ENCODE measurements at regions not wholly inside any gene's neighbourhood (a gene's known extent, or its start where the extent isn't known, plus 50 kb on each side); places are given as distances from the start of the nearest gene placed in this dataset.
"Not testable (repeated sequence)": the region's sequence is repeated elsewhere in the genome, so short reads cannot be mapped to it uniquely, and the experiment has no call there.

DNA sequence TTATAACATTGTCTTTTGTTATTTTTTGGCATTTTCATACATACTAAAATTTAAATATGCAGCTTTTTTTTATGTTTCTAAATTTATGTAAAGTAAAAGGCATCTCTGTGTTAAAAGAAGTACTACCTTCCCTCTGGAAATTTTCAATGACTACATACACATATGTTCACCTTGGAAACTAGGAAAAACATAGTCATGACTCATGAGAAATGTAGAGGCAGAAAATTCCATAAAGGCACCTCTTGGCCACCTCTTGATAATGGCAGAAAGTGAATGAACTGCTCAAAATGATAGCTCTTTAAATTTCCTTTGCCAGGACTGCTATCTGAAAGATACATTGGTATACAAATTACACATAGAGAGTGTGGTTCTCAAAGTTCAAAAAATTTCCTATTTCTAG lies 889.1 kb upstream of the ZEB2 start:
- DNase-seq, result peak; percentile 22

DNA sequence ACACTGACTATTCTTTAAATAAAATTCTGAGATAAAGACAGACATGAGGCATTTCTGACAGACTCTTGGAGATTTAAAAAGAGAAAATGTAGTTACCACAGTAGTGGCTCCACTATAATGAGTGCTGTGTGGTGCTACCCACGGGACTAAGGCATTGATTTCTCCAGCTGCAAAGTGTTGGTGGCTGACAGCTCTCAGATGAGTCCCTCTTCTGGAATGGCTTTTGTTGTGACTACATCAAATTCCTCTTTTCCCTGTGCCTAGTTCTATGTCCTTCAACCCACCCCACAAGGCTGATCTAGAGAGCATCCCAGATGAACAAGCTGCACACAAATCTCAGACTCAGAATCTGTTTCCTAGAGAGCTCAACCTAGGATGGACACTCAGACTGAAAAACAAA lies 884.8 kb upstream of the ZEB2 start:
- DNase-seq, result no peak

DNA sequence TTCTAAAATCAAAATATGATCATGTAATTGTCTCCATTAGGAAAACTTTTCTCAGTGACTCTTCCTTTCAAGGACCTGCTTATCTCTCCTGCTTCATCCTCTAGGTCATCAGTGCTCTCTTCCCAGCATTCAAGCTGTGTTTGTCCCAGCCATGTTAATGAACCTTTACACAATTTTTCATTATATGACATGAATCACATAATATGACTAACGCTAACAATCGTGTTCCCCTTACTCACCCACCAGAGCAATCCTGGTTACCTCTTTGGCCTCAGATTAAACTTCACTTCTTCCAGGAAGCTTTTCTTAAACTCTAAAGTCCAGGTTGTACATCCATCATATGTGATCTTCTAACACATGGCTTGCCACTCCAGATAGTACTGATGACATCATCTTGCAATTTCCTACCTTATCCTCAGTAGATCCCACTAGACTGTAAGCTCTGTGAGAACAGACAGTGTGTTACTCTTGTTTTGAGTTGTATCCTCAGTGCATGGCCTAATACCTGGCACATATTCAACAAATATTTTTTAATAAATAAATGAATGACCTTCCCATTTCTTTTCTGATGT lies 882.9 kb upstream of the ZEB2 start:
- DNase-seq, result peak; percentile 23

DNA sequence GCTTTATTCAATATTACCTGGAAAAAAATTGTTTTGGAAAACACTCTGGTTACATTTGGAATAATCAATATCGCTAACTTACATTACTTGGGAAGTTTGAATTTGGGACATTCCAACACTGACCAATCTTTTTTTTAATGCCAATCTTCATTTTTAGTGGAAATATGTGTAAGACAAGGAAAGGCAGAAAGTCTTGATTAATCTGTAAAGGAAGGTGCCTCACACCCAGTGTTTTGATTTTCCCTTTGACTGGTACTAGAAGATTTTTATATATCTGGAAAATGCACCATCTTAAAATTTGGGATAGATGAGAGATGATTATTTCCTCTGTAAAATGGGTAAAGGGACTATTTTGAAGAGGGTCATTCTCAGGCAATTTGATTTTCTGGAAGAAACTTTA lies 879.2 kb upstream of the ZEB2 start:
- DNase-seq, result no peak

DNA sequence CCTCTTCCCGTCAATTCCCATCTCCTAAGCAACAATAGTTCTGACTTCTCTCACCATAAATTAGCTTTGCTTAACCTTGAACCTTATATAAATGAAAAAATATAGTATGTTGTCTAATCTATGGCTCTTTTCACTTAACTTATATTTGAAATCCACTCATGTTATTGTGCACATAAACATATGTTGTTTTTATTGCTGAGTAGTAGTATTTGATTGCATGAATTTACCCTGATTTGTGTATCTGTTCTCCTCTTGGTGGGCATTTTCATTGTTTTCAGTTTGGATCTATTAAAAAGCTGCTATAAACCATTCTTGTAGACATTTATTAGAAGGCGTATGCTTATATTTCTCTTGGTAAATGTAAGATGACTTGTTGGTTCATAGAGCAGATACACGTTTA lies 874.3 kb upstream of the ZEB2 start:
- DNase-seq, result no peak

DNA sequence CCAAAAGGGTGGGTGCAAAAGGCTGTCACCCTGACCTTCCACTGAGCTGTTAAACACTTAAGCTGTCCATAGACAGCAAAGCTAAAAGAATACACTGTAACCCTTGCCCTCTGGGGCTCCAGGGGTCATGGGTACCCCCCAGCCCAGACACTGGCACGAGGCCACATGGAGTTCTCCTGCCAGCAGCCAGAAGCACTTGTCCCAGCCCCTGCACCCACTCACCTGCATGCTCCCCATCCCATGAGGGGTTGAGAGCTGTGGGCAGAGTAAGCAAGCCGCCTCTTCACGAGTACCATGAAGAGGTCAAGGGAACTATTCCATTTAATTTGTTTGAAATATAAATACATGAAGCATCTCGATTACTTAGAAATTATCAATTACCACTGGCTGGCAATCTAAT lies 867.1 kb upstream of the ZEB2 start:
- no peak for DNase-seq

DNA sequence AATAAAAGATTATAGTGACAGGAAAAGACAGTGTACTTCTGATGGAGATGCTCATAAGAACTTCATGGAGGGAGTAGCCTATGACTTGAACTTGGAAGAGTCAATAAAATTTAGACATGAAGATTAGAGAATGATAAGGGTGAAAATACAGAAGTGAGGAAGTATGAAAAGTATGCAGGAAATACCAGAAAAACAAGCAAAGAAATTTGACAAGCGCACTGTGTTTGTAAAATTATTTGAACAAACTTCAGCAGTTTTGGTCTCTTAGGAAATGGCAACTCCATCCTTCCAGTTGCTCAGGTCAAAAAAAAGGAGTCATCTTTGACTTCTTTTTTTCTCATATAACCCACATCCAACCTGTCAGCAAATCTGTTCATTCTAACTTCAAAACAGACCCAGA lies 864.0 kb upstream of the ZEB2 start:
- no peak for DNase-seq

DNA sequence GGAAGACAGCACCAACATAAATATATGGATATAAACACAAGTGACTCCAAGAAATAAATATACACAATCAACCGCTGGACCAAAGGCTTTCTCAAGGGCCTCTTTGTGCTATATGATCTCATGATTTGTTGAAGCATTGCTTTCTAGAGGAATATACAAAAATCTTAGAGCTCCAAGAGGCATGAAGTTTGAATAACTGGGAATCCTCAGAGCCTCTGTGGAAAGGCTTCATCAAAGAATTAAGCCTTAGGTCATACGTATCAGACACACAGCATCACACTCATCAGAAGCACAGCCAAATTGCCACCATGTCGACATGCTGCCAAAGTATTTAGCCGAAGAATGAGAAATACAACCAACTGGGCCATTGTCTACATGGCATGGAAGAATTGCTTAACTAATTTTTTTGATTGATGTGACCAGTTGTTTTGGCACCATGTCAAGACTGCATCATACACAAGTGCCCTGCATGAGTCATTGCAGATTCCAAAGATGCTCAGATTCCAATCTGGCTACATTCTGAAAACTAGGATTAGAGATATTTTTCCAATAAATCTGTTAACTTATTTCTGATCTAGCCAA lies 860.6 kb upstream of the ZEB2 start:
- DNase-seq, result peak; percentile 84

DNA sequence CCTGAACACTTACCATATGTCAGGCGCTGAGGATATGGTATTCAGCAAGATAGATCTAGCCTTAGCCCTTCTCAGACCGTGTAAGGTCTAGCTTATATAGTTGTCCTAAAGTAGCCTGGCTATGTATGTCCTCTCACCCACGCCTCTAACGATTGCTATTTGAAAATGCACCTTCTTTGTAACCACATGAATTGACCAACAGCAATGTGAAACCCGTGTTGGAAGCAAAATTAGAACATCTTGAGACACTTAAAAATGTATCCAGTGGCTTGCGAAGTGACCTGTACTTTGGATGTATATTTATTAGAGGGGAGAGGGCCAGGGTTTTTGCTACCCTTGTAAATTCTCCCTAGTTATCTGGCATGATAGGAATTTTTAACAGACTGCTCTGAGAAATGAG lies 860.0 kb upstream of the ZEB2 start:
- DNase-seq, result no peak

DNA sequence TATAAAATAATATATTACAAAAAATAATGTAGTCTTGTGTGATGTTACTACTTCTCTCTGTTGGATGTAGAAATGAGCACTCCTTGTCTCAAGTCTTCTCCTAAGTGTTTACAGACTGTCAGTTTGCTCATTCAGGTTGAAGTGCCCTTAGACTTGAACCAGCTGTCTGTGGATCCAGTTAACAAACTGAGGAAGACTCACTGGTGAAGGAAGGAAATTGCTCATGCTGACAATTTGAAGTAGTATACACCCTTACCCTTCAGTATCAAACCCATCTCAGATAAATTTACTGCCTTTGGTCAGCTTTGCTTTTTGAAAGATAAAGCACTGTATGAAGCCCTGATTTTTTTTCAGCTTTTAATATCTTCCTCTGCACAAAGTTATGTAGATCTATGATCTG lies 854.2 kb upstream of the ZEB2 start:
- no peak for DNase-seq

DNA sequence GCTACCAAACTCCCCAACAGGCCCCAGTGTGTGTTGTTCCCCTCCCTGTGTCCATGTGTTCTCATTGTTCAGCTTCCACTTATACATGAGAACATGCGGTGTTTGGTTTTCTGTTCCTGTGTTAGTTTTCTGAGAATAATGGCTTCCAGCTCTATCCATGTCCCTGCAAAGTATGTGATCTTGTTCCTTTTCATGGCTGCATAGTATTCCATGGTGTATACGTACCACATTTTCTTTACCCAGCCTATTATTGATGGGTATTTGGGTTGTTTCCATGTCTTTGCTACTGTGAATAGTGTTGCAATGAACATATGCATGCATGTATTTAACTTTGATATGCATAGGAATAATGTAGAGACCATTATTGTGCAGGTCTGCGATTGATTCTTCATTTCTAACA lies 847.4 kb upstream of the ZEB2 start:
- DNase-seq, result not testable (repeated sequence)

DNA sequence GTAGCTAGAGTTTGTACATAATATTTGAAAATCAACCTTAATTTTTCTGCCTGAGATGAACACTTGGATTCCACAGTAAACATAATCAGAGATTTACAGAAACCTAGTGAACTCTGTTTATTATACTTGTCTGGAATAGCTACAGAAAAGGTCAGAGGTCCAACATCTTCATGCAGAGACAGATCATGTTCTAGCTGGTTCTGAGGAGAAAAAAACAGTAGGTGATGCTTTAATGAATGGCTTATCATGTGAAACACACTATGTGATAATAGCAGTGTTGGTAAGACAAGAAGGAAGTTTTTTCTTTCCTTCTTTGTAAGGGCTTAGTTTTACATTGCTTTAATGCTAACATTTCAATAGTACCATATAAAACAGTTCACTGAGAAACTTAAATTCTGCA lies 846.4 kb upstream of the ZEB2 start:
- DNase-seq, result no peak

DNA sequence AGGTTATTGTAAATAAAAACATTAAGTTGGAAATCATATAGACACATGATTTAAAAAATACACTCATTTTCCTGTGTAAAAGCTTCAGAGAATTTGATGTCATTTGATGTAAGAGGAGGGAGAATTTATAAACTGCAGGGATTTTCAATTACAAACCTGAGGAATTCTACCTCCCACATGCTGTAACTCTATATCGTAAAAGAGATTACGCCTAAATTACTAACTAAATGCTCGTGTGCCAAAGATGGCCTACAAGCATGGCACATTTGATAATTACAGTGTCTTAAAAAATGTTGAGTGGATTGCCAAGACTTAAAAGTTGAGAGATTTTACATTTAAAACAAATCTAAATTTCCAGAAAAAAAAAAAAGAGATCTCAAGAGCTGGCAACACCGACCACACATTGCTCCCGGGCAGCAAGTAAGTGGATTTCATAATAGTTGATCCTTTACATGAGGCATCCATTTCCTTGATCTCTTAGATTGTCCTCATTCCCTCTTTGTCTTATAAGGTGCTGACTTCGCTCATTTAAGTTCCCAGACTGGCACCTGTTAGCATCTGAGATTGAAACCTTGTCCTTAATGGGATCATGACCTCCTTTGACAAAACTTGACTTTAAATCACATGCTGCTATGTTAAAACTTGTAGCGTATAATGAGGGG lies 840.3 kb upstream of the ZEB2 start:
- DNase-seq, result no peak

DNA sequence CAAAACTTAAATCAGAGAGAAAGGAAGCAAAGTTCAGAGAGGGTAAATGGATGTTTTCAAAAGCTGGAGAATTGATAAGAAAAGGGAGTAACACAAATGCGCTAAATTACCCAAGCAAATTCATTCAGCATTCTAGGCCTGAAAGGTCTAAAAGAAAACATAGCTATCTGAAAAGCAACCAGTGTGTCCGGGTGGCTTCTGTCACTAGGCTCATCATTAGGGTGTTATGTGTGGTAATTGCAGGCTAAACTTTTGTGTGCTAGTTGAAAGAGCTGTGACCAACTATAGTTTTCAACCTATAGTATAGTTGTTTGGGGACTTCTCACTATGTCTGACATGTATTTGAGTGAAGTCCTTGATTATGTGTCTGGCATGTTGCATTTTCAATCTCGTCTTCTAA lies 839.6 kb upstream of the ZEB2 start:
- no peak for DNase-seq

DNA sequence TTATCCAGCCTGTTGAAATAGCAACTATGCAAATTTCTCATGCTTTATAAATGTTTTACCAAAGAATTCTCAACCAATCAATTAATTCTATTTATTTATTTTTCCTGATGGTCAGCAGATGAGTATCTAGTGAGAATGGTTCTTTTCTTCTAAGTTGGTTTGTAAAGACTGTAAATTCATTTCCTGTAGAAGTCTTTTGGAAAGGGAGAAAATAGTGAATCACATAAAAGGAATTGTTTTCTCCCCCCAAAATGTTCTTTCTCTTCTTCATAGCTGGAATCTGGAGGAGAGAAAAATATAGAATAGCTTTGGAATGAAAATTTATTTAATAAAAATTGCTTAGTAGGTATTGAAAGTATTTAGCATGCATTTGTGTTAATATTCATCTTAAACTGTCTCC lies 836.1 kb upstream of the ZEB2 start:
- DNase-seq, result peak; percentile 66

DNA sequence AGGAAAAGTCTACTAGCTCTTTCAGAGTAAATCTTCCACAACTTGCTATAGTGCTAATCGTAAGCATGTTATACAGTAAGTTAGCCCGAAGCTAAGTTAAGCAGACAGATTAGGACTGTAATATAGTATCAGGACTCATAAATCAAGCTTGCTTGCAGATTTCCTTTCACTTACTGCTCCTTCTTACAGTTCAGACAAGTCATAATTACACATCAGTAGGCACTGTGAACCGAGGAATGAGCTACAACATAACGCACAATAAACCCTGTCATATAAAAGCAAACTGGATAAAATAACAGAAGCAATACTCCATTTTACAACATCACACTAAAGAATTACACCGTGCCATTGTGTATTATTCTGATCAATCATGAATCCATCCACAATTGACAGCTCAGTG lies 832.6 kb upstream of the ZEB2 start:
- no peak for DNase-seq

DNA sequence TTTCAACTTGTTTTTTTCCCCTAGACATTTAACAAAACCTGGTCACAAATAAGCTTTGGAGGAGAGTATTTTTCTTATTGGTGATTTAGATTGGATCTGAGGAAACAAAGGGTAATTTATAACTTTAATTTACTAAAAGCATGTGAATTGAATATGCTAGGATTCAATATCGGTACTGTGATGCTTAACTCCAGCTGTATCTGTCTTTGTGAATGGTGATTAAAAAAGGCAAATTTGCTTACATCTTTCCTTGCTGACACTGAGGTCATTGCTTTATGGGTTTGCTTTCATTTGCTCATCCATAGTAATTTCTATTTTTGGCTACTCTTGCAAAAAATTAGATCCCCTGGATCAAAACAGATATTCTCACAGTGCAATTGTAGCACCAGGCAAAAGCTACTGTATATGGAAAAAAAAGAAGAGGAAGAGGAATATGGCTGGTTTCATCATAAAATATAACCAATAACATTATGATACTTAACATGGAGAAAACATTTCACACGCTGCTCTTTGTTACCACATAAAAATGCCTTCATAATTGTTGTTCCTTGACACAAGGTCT lies 832.0 kb upstream of the ZEB2 start:
- DNase-seq, result no peak

DNA sequence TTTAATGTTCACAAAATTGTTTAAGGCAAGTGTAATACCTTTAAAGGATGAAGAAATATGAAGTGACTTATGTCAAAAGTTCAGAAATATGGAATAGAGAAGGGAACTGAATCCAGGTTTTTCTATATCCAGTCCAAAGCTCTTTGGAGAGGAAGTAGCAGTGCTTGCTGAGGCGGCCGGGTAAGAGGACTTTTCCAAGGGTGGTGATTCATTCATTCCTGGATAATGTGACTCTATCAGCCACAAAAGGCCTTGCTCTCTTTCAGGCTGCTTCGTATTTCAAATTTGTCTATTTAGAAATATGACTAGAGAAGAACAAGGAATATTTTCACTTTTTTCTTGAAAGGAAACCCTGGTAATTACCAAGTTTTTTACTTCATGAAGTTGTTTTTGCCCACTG lies 830.1 kb upstream of the ZEB2 start:
- peak; percentile 75 for DNase-seq

DNA sequence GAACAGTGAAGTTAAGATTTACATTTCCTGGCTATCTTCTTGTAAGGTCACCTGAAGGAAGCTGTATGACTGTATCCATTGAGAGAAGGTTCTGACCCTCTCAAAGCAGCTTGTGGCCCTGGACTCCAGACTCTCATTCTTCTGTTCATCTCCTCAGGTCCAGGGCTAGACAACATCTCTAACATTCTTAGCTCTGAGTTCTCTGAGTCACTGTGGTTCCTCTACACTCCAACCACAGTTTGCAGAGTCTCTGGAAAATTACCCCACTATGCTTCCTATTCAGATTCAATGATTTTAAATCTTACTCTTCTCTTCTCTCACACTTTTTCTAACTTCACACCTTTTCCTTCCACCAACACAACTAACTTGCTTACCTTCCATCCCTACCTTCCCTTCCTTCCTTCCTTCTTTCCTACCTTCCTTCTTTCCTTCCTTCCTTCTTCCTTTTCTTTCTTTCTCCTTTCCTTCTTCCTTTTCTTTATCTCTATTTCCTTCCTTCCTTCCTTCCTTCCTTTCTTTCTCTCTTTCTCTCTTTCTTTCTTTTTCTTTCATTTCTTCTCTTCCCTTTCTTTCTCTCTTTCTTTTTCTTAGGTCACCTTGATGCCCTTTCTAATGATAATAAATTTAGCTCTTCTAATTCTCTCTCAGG lies 824.3 kb upstream of the ZEB2 start:
- DNase-seq, result peak; percentile 23

DNA sequence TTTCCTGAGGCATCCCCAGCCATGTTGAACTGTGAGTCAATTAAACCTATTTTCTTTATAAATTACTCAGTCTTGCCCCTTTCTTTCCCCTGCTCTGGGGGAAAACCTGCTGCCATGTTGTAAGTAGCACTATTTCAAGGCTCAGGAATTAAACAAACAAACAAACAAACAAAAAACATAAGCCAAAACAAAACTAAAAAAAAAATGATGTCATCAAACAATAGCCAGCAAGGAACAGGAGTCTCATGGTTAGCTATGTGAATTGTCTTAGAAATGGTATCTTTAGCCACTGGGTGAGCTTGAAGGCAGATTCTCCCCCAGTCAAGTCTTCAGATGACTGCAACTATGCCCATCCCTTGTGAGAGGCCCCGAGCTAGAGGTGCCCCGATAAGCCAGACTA lies 823.4 kb upstream of the ZEB2 start:
- no peak for DNase-seq

DNA sequence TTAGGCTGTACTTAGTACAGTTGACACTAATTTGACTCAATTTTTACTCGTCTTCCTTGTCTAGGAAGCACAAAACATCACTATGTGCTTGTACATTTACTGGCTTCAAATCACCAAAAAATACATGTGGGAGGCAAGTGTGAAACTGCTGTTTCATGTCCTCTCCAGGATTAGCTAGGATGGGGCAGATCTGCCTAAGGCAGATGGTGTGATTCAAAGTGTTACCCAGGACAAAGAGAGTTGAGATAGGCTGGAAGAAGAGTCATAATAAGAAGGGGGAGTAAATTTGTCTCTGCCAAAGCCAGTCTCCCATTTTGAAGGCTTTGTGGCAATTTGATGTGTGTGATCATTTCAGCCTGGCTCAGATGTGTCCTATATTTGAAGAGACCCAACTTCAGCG lies 821.6 kb upstream of the ZEB2 start:
- no peak for DNase-seq

DNA sequence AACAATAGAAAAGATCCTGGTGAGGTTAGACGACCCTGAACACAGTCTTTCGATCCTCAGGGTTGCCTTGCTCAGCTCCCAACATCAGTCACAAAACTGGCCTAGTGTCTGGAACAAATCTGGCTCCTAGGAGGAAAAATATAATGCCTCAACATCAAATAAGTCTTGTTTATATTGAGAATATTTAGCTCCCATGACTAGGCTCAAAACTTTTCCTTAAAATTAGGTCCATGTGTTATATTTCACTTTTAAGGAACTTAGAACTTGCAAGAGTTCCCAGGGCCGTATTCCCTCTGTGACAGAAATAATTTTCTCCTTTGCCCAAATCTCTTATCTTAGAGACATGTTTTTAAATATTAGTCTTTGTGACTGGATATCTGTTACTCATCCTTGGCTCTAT lies 819.7 kb upstream of the ZEB2 start:
- DNase-seq, result peak; percentile 7

DNA sequence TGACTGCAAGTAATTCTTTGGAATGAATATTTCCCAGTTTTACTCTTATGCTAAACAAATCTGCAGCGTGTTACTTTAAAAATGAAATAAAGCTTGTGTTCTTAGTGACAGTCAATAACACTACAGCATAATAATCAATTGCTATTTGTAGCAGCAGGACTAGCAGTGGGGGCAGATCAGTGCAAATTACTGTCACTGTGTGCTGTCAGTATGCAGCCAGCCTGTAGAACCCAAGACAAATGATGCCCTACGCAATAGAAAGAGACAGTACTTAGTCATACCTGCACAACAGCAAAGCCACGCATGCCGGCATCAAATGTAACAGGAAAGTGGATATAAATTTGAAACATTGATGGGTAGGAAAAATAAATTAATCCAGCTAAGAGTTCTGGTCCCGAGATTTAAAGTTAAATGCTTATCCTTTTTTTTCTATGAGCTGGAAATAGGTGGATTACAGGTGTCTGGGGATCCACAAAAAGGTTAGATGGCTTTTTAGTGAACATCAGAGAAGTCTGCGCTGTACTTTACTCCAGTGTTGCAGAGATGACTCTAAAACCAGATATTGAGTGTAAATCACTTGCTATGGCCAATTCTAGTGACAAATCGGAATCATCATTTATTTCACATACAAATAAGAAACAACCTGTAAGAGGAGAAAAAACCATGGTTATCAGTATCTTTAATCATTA lies 812.4 kb upstream of the ZEB2 start:
- DNase-seq, result no peak

DNA sequence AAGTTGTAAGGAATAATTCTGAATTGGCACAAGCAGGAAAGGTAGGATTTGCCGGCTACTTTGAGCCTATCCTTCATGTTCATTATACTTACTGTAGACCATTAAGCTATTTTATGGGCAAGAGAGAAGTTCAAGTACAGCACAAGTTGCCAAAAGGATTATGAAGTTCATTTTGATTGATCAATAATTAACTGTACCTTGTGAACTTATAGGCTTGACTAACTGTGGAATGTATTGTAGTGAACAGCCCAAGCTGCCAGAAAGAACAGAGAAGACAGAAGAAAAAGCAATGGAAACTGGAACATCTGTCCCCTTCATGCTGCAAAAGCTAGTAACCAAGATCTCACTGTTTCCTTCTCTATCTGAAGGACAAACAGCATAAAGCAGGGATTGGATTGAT lies 810.1 kb upstream of the ZEB2 start:
- no peak for DNase-seq

Measured in fibroblast of skin of right biceps (primary cell).